HG02571 (cell line): ENCODE measurements at regions not wholly inside any gene's neighbourhood (a gene's known extent, or its start where the extent isn't known, plus 50 kb on each side); places are given as distances from the start of the nearest gene placed in this dataset.

Experiments
- ATAC-seq: cut with Tn5 transposase; IDR thresholded peaks from one replicate; pipeline ENCODE4 v1.9.1; 2021; ENCODE audit warnings: mild to moderate bottlenecking, moderate library complexity; ENCODE audit not compliant: unreplicated experiment

DNA sequence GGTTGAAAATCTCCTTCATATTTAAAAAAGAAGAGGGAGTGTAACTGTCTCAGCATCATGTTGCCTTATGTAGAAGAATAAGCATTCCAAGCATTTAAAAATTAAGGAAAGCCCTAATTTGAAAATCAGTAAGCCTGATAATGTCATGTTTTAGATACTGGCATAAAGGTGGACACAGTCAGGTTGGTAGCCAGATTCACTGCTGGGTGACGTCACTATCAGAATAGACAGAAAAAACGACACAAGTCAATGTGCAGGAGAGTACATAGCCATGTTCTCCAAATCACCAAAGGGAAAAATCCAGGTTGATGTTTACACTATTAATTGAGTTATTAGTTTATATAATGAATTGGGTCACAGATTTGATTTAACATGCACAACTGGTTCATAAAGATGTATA is 50.8 kb upstream of the POU3F2 start:
- ATAC-seq: no peak
